ENCODE measurements at regions not wholly inside any gene's neighbourhood (a gene's known extent, or its start where the extent isn't known, plus 50 kb on each side); places are given as distances from the start of the nearest gene placed in this dataset.

GRCh38 chr5:67381236-67381880, 184.8 kb upstream of the CD180 start:
- DNase-seq (no peak), ATAC-seq (no peak)
- no peaks in the 10 kb centered on the region for H3K9me3 Mint-ChIP-seq (ENCODE audit: low read depth)
- H3K36me3 Mint-ChIP-seq = no peaks in the 10 kb centered on the region
- CTCF ChIA-PET = no interaction called here
- H3K27me3 Mint-ChIP-seq = peaks cover 17% of the 10 kb centered on the region
- no peak overlapping the region for H3K4me3 Mint-ChIP-seq
- no peak overlapping the region for H3K27ac Mint-ChIP-seq
- no peaks in the 10 kb centered on the region for H3K4me1 Mint-ChIP-seq

GRCh38 chr5:67380431-67380830, 183.8 kb upstream of the CD180 start:
- CTCF ChIA-PET = no interaction called here
- H3K36me3 Mint-ChIP-seq = no peaks in the 10 kb centered on the region
- H3K27ac Mint-ChIP-seq = no peak overlapping the region
- DNase-seq (no peak), ATAC-seq (no peak)
- H3K4me3 Mint-ChIP-seq = no peak overlapping the region
- no peaks in the 10 kb centered on the region for H3K4me1 Mint-ChIP-seq
- peaks cover 19% of the 10 kb centered on the region for H3K27me3 Mint-ChIP-seq
- no peaks in the 10 kb centered on the region for H3K9me3 Mint-ChIP-seq (ENCODE audit: low read depth)

GRCh38 chr5:67379753-67380152, 183.2 kb upstream of the CD180 start:
- Mint-ChIP-seq H3K4me1 (no peaks in the 10 kb centered on the region), H3K9me3 (ENCODE audit: low read depth) (no peaks in the 10 kb centered on the region), H3K27ac (no peak overlapping the region), H3K4me3 (no peak overlapping the region), H3K27me3 (peaks cover 15% of the 10 kb centered on the region), H3K36me3 (no peaks in the 10 kb centered on the region)
- CTCF ChIA-PET = no interaction called here
- DNase-seq = no peak
- ATAC-seq = no peak

- no peaks in the 10 kb centered on the region for H3K9me3 Mint-ChIP-seq (ENCODE audit: low read depth)
- ATAC-seq = no peak
- H3K27ac Mint-ChIP-seq = no peak overlapping the region
- H3K27me3 Mint-ChIP-seq = peaks cover 10% of the 10 kb centered on the region
- CTCF ChIA-PET = no interaction called here
- no peak overlapping the region for H3K4me3 Mint-ChIP-seq
- no peaks in the 10 kb centered on the region for H3K4me1 Mint-ChIP-seq
- DNase-seq = no peak
- H3K36me3 Mint-ChIP-seq = no peaks in the 10 kb centered on the region
Observed at GRCh38 chr5:67378256-67378655, 181.7 kb upstream of the CD180 start.

GRCh38 chr5:67377631-67378030, 181.0 kb upstream of the CD180 start:
- Mint-ChIP-seq H3K27ac (no peak overlapping the region), H3K4me3 (no peak overlapping the region), H3K27me3 (peaks cover 6% of the 10 kb centered on the region), H3K4me1 (no peaks in the 10 kb centered on the region), H3K9me3 (ENCODE audit: low read depth) (no peaks in the 10 kb centered on the region), H3K36me3 (no peaks in the 10 kb centered on the region)
- DNase-seq (no peak), ATAC-seq (no peak)
- CTCF ChIA-PET = interaction anchor here (0.9 kb wide), 1 partner anchor 14 kb away, joined by 3 read pairs; no protein-coding TSS in a partner anchor

GRCh38 chr5:67375606-67376005, 179.0 kb upstream of the CD180 start:
- CTCF ChIA-PET = no interaction called here
- Mint-ChIP-seq H3K27me3 (peaks cover 3% of the 10 kb centered on the region), H3K4me1 (no peaks in the 10 kb centered on the region), H3K9me3 (ENCODE audit: low read depth) (no peaks in the 10 kb centered on the region), H3K4me3 (no peak overlapping the region), H3K27ac (no peak overlapping the region), H3K36me3 (no peaks in the 10 kb centered on the region)
- no peak for DNase-seq
- no peak for ATAC-seq

- H3K27ac Mint-ChIP-seq = no peak overlapping the region
- H3K4me3 Mint-ChIP-seq = no peak overlapping the region
- CTCF ChIA-PET = no interaction called here
- ATAC-seq (no peak), DNase-seq (no peak)
- H3K9me3 Mint-ChIP-seq (ENCODE audit: low read depth) = no peaks in the 10 kb centered on the region
- H3K27me3 Mint-ChIP-seq = peaks cover 4% of the 10 kb centered on the region
- no peaks in the 10 kb centered on the region for H3K4me1 Mint-ChIP-seq
- H3K36me3 Mint-ChIP-seq = no peaks in the 10 kb centered on the region
Observed at GRCh38 chr5:67374378-67374777, 177.8 kb upstream of the CD180 start.

- ATAC-seq (no peak), DNase-seq (no peak)
- H3K4me3 Mint-ChIP-seq = no peak overlapping the region
- no peaks in the 10 kb centered on the region for H3K36me3 Mint-ChIP-seq
- no peak overlapping the region for H3K27ac Mint-ChIP-seq
- no peaks in the 10 kb centered on the region for H3K9me3 Mint-ChIP-seq (ENCODE audit: low read depth)
- CTCF ChIA-PET = interaction anchor here (0.6 kb wide), 1 partner anchor 1207 kb away, joined by 3 read pairs; no protein-coding TSS in a partner anchor
- peaks cover 8% of the 10 kb centered on the region for H3K27me3 Mint-ChIP-seq
- H3K4me1 Mint-ChIP-seq = no peaks in the 10 kb centered on the region
Observed at GRCh38 chr5:67373518-67373917, 176.9 kb upstream of the CD180 start.

GRCh38 chr5:67372887-67373286, 176.3 kb upstream of the CD180 start:
- no peak overlapping the region for H3K27ac Mint-ChIP-seq
- no peak overlapping the region for H3K4me3 Mint-ChIP-seq
- ATAC-seq (no peak), DNase-seq (no peak)
- H3K9me3 Mint-ChIP-seq (ENCODE audit: low read depth) = no peaks in the 10 kb centered on the region
- H3K27me3 Mint-ChIP-seq = peaks cover 12% of the 10 kb centered on the region
- CTCF ChIA-PET = interaction anchor here (0.6 kb wide), 1 partner anchor 1208 kb away, joined by 3 read pairs; no protein-coding TSS in a partner anchor
- no peaks in the 10 kb centered on the region for H3K4me1 Mint-ChIP-seq
- no peaks in the 10 kb centered on the region for H3K36me3 Mint-ChIP-seq

GRCh38 chr5:67371924-67372323, 175.3 kb upstream of the CD180 start:
- CTCF ChIA-PET = no interaction called here
- no peak for ATAC-seq
- peaks cover 17% of the 10 kb centered on the region for H3K27me3 Mint-ChIP-seq
- no peaks in the 10 kb centered on the region for H3K4me1 Mint-ChIP-seq
- H3K27ac Mint-ChIP-seq = no peak overlapping the region
- H3K9me3 Mint-ChIP-seq (ENCODE audit: low read depth) = no peaks in the 10 kb centered on the region
- no peak for DNase-seq
- H3K4me3 Mint-ChIP-seq = no peak overlapping the region
- H3K36me3 Mint-ChIP-seq = no peaks in the 10 kb centered on the region

GRCh38 chr5:67366691-67367395, 170.2 kb upstream of the CD180 start:
- Mint-ChIP-seq H3K4me1 (peaks cover 4% of the 10 kb centered on the region), H3K4me3 (no peak overlapping the region), H3K36me3 (no peaks in the 10 kb centered on the region), H3K9me3 (ENCODE audit: low read depth) (no peaks in the 10 kb centered on the region), H3K27ac (no peak overlapping the region), H3K27me3 (peaks cover 14% of the 10 kb centered on the region)
- ATAC-seq (no peak), DNase-seq (no peak)
- CTCF ChIA-PET = interaction anchor here (1.3 kb wide), 1 partner anchor 120 kb away, joined by 3 read pairs; no protein-coding TSS in a partner anchor

- H3K9me3 Mint-ChIP-seq (ENCODE audit: low read depth) = no peaks in the 10 kb centered on the region
- peaks cover 14% of the 10 kb centered on the region for H3K27me3 Mint-ChIP-seq
- peaks cover 4% of the 10 kb centered on the region for H3K4me1 Mint-ChIP-seq
- H3K4me3 Mint-ChIP-seq = no peak overlapping the region
- DNase-seq (no peak), ATAC-seq (no peak)
- no peaks in the 10 kb centered on the region for H3K36me3 Mint-ChIP-seq
- CTCF ChIA-PET = no interaction called here
- no peak overlapping the region for H3K27ac Mint-ChIP-seq
Observed at GRCh38 chr5:67366276-67366675, 169.7 kb upstream of the CD180 start.

- H3K4me3 Mint-ChIP-seq = no peak overlapping the region
- peaks cover 13% of the 10 kb centered on the region for H3K4me1 Mint-ChIP-seq
- CTCF ChIA-PET = interaction anchor here (0.7 kb wide), 1 partner anchor 13 kb away, joined by 3 read pairs; no protein-coding TSS in a partner anchor
Observed at GRCh38 chr5:67364381-67364970, 167.9 kb upstream of the CD180 start.

GRCh38 chr5:67363963-67364362, 167.4 kb upstream of the CD180 start:
- Mint-ChIP-seq H3K4me1 (peaks cover 13% of the 10 kb centered on the region), H3K36me3 (no peaks in the 10 kb centered on the region), H3K27me3 (peaks cover 11% of the 10 kb centered on the region), H3K4me3 (no peak overlapping the region), H3K9me3 (ENCODE audit: low read depth) (no peaks in the 10 kb centered on the region), H3K27ac (no peak overlapping the region)
- ATAC-seq (no peak), DNase-seq (no peak)
- CTCF ChIA-PET = interaction anchor here (0.7 kb wide), 1 partner anchor 13 kb away, joined by 3 read pairs; no protein-coding TSS in a partner anchor

More at GRCh38 chr5:67364381-67364970, 167.9 kb upstream of the CD180 start:
- no peaks in the 10 kb centered on the region for H3K9me3 Mint-ChIP-seq (ENCODE audit: low read depth)
- DNase-seq (no peak), ATAC-seq (no peak)
- peaks cover 14% of the 10 kb centered on the region for H3K27me3 Mint-ChIP-seq
- no peak overlapping the region for H3K27ac Mint-ChIP-seq
- no peaks in the 10 kb centered on the region for H3K36me3 Mint-ChIP-seq

Measured in activated CD8-positive, alpha-beta memory T cell treated with anti-CD3 and anti-CD28 coated beads, Interleukin-2, amount 10 ng/mL, durations not matched to agents 7 days and 5 days (primary cell).